ENCODE measurements at regions not wholly inside any gene's neighbourhood (a gene's known extent, or its start where the extent isn't known, plus 50 kb on each side); places are given as distances from the start of the nearest gene placed in this dataset.

DNA sequence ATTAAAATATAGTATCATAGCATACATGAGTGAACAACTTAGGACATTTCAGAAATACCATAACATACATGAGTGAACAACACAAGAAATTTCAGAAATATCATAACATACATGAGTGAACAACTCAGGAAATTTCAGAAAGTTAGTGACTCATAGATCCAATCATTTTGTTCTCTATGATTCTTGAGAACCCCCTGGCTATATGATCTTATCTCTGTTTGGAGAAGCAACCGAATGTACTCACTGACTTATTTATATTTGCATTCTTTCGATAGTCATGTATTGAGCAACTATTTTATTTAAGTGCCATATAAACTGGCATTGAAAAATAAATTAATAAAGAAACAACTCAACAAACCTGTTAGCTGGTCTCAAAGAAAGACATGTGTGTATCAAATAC is 251.1 kb downstream of the EFNB2 start (continued):
- TF ChIP-seq, protein P1, sequence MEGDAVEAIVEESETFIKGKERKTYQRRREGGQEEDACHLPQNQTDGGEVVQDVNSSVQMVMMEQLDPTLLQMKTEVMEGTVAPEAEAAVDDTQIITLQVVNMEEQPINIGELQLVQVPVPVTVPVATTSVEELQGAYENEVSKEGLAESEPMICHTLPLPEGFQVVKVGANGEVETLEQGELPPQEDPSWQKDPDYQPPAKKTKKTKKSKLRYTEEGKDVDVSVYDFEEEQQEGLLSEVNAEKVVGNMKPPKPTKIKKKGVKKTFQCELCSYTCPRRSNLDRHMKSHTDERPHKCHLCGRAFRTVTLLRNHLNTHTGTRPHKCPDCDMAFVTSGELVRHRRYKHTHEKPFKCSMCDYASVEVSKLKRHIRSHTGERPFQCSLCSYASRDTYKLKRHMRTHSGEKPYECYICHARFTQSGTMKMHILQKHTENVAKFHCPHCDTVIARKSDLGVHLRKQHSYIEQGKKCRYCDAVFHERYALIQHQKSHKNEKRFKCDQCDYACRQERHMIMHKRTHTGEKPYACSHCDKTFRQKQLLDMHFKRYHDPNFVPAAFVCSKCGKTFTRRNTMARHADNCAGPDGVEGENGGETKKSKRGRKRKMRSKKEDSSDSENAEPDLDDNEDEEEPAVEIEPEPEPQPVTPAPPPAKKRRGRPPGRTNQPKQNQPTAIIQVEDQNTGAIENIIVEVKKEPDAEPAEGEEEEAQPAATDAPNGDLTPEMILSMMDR (IDR thresholded peaks at IDR 0.05 in 2 of 3, conservative IDR thresholded peaks at IDR 0.05 in 1 of 3; ENCODE audit: borderline replicate concordance in 1 of 3, insufficient read depth in 1 of 3, low read depth in 2 of 3, low read length in 2 of 3) = no peak
- no peak for TF ChIP-seq POLR2A (IDR thresholded peaks at IDR 0.05; ENCODE audit: borderline replicate concordance, extremely low read depth, insufficient read depth, insufficient read length)

DNA sequence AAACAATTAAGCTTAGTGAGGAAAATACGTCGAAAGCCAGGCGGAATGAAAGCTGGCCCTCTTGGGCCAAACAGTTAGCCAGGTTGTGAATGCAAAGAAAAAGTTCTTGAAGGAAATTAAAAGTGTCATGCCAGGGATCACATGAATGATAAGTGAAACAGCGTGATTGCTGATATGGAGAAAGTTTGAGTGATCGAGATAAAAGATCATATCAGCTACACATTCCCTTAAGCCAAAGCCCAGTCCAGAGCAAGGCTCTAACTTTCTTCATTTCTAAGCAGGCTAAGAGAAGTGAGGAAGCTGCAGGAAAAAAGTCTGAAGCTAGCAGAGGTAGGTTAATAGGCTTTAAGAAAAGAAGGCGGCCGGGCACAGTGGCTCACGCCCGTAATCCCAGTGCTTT is 254.0 kb downstream of the EFNB2 start:
- no peaks in the 10 kb centered on the region for H3K9me2 ChIP-seq (ENCODE audit: insufficient read depth)
- H3K9me3 ChIP-seq (ENCODE audit: control insufficient read depth in 1 of 2, insufficient read depth in 1 of 2, low read depth in 1 of 2, low read length in 2 of 2) = no peaks in the 10 kb centered on the region
- DNase-seq (ENCODE audit: low read depth, low spot score) (no peak), ATAC-seq (no peak)
- H3K36me3 ChIP-seq (ENCODE audit: control insufficient read depth in 1 of 2, insufficient read depth in 2 of 2, low read length in 2 of 2) = no peaks in the 10 kb centered on the region
- no TSS peak for BruUV-seq (replicated peaks)
- no peaks in the 10 kb centered on the region for H3K4me1 ChIP-seq (ENCODE audit: control insufficient read depth in 1 of 2, insufficient read depth in 2 of 2, low read length in 2 of 2)
- H4K20me1 ChIP-seq (ENCODE audit: insufficient read depth) = no peaks in the 10 kb centered on the region
- no peak for TF ChIP-seq ZNF274 (IDR thresholded peaks at IDR 0.05; ENCODE audit: low read depth, low read length)
- TF ChIP-seq ZFX (IDR thresholded peaks at IDR 0.05) = no peak
- TF ChIP-seq TCF7L2 (IDR thresholded peaks at IDR 0.05; ENCODE audit: borderline replicate concordance, extremely low read depth, insufficient read depth, insufficient read length) = no peak
- TF ChIP-seq POLR2A (IDR thresholded peaks at IDR 0.05; ENCODE audit: borderline replicate concordance, extremely low read depth, insufficient read depth, insufficient read length) = no peak
- no peak for TF ChIP-seq EGR1 (IDR thresholded peaks at IDR 0.05; ENCODE audit: low read depth)
- TF ChIP-seq CEBPB (IDR thresholded peaks at IDR 0.05; ENCODE audit: low read depth) = no peak
- TF ChIP-seq EZH2phosphoT487 (IDR thresholded peaks at IDR 0.05; ENCODE audit: borderline replicate concordance) = no peak
- no peak for TF ChIP-seq ELF1 (IDR thresholded peaks at IDR 0.05; ENCODE audit: borderline replicate concordance, low read depth)
- TF ChIP-seq SIN3A (IDR thresholded peaks at IDR 0.05; ENCODE audit: low read depth) = no peak
- TF ChIP-seq, protein P1 (IDR thresholded peaks at IDR 0.05 in 2 of 3, conservative IDR thresholded peaks at IDR 0.05 in 1 of 3; ENCODE audit: borderline replicate concordance in 1 of 3, insufficient read depth in 1 of 3, low read depth in 2 of 3, low read length in 2 of 3) = no peak
- TF ChIP-seq FOSL1 (IDR thresholded peaks at IDR 0.05; ENCODE audit: low read depth) = no peak
- TF ChIP-seq, protein P2, sequence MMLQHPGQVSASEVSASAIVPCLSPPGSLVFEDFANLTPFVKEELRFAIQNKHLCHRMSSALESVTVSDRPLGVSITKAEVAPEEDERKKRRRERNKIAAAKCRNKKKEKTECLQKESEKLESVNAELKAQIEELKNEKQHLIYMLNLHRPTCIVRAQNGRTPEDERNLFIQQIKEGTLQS (IDR thresholded peaks at IDR 0.05) = no peak
- TF ChIP-seq EZH2 (IDR thresholded peaks at IDR 0.05) = no peak
- no peak for TF ChIP-seq POLR2AphosphoS5 (IDR thresholded peaks at IDR 0.05; ENCODE audit: low read depth, low read length)
- TF ChIP-seq, protein P3, sequence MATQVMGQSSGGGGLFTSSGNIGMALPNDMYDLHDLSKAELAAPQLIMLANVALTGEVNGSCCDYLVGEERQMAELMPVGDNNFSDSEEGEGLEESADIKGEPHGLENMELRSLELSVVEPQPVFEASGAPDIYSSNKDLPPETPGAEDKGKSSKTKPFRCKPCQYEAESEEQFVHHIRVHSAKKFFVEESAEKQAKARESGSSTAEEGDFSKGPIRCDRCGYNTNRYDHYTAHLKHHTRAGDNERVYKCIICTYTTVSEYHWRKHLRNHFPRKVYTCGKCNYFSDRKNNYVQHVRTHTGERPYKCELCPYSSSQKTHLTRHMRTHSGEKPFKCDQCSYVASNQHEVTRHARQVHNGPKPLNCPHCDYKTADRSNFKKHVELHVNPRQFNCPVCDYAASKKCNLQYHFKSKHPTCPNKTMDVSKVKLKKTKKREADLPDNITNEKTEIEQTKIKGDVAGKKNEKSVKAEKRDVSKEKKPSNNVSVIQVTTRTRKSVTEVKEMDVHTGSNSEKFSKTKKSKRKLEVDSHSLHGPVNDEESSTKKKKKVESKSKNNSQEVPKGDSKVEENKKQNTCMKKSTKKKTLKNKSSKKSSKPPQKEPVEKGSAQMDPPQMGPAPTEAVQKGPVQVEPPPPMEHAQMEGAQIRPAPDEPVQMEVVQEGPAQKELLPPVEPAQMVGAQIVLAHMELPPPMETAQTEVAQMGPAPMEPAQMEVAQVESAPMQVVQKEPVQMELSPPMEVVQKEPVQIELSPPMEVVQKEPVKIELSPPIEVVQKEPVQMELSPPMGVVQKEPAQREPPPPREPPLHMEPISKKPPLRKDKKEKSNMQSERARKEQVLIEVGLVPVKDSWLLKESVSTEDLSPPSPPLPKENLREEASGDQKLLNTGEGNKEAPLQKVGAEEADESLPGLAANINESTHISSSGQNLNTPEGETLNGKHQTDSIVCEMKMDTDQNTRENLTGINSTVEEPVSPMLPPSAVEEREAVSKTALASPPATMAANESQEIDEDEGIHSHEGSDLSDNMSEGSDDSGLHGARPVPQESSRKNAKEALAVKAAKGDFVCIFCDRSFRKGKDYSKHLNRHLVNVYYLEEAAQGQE (IDR thresholded peaks at IDR 0.05; ENCODE audit: low read depth) = no peak
- POLR2A ChIA-PET = no interaction called here
- intact Hi-C loops (cut with micrococcal nuclease) = no loop called here
- CTCF ChIA-PET = no interaction called here
- H3K79me2 ChIP-seq (ENCODE audit: insufficient read depth, low read length) = no peaks in the 10 kb centered on the region
- no peak overlapping the region for H3K4me3 ChIP-seq (replicated peaks in 1 of 2; ENCODE audit: low read depth in 1 of 2, low read length in 2 of 2)
- H3K27ac ChIP-seq (ENCODE audit: low read depth, low read length) = no peak overlapping the region
- RAD21 ChIA-PET (ENCODE audit: low non-redundant PET in 1 of 2, low total read pairs in 2 of 2, uncharacterized antibody in 2 of 2, unreplicated experiment in 2 of 2) = no interaction called here
- H2AFZ ChIP-seq (ENCODE audit: low read depth, low read length, poor library complexity, severe bottlenecking) = no peak overlapping the region
- no peak overlapping the region for H3K4me2 ChIP-seq (ENCODE audit: low read length)
- H3K27me3 ChIP-seq (ENCODE audit: insufficient read depth, low read length) = no peaks in the 10 kb centered on the region
- no peak overlapping the region for H3K9ac ChIP-seq (ENCODE audit: low read length)

Data from HCT116 (cell line).